Prostate gland (tissue), 2 donors: ENCODE measurements at regions not wholly inside any gene's neighbourhood (a gene's known extent, or its start where the extent isn't known, plus 50 kb on each side); places are given as distances from the start of the nearest gene placed in this dataset.

Source experiments
- CTCF ChIP-seq, 4 experiments: fragments of 200-600 bp in 2 of 4; fragments of 450-650 bp in 2 of 4; sonication (generic) in 2 of 4; IDR thresholded peaks; 1 replicate in 3 of 4; 2 replicates in 1 of 4; pipeline ENCODE4 v1.5.1; 2016 to 2019; ENCODE audit warnings: antibody characterized with exemption in 4 of 4, mild to moderate bottlenecking in 2 of 4, moderate library complexity in 2 of 4
- POLR2A ChIP-seq: fragments of 450-650 bp; IDR thresholded peaks from one replicate; pipeline ENCODE4 v1.6.1; 2016; ENCODE audit warnings: antibody characterized with exemption, mild to moderate bottlenecking

- no peak for TF ChIP-seq CTCF (IDR thresholded peaks at IDR 0.05)
- no peak for TF ChIP-seq POLR2A
Measured at GRCh38 chr11:109130910-109131309, 291.1 kb upstream of the C11orf87 start.
